A673 (cell line): ENCODE measurements at regions not wholly inside any gene's neighbourhood (a gene's known extent, or its start where the extent isn't known, plus 50 kb on each side); places are given as distances from the start of the nearest gene placed in this dataset.

Experiments used
- EZH2 ChIP-seq: fragments of 200-600 bp; sonication (generic); IDR thresholded peaks from 2 replicates; pipeline ENCODE4 v1.6.1; 2017; ENCODE audit warnings: borderline replicate concordance, low read depth, mild to moderate bottlenecking, mixed read lengths, antibody characterized with exemption, low read length; ENCODE audit not compliant: poor library complexity, severe bottlenecking
- TF ChIP-seq, protein P1 (sequence below): fragments of 300-800, 200-600 bp; sonication (generic); conservative IDR thresholded peaks from 2 replicates; pipeline ENCODE4 v1.5.1; 2017; ENCODE audit warnings: low read depth, mild to moderate bottlenecking, antibody characterized with exemption, low read length, moderate library complexity, mixed read lengths

DNA sequence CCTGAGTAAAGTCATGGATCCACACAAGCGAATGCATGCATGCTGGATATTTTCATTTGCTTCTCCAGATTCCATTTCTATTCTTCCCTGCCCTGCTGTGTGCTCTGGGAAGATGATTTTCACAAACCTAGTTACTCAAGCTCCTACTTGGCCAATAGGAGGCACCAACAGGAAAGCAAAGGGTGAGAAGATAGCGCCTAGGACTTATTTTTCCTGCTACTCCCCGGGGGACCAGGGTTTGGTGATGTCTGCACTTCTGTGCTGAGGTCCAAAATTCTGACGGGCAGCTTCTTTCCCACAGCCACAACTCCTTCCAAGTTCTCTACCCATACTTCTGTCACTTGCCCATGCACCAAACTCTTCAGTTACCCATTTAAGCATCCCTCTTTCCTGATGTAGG is 509.3 kb upstream of the TENM4 start:
- TF ChIP-seq, protein P1, sequence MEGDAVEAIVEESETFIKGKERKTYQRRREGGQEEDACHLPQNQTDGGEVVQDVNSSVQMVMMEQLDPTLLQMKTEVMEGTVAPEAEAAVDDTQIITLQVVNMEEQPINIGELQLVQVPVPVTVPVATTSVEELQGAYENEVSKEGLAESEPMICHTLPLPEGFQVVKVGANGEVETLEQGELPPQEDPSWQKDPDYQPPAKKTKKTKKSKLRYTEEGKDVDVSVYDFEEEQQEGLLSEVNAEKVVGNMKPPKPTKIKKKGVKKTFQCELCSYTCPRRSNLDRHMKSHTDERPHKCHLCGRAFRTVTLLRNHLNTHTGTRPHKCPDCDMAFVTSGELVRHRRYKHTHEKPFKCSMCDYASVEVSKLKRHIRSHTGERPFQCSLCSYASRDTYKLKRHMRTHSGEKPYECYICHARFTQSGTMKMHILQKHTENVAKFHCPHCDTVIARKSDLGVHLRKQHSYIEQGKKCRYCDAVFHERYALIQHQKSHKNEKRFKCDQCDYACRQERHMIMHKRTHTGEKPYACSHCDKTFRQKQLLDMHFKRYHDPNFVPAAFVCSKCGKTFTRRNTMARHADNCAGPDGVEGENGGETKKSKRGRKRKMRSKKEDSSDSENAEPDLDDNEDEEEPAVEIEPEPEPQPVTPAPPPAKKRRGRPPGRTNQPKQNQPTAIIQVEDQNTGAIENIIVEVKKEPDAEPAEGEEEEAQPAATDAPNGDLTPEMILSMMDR: no peak
- TF ChIP-seq EZH2: no peak
